Nephron (organoid): ENCODE measurements at regions not wholly inside any gene's neighbourhood (a gene's known extent, or its start where the extent isn't known, plus 50 kb on each side); places are given as distances from the start of the nearest gene placed in this dataset.

ENCODE experiments used
- H3K27ac Mint-ChIP-seq, 3 experiments: 2 replicates each; pipeline ENCODE4 v1.8.0; 2020; ENCODE audit warnings: mixed read lengths in 3 of 3, mild to moderate bottlenecking in 2 of 3, moderate library complexity in 1 of 3
- H3K27me3 Mint-ChIP-seq: 2 replicates; pipeline ENCODE4 v1.8.0; 2021; ENCODE audit warnings: low read depth, mild to moderate bottlenecking, moderate library complexity, mixed read lengths
- H3K36me3 Mint-ChIP-seq: 2 replicates; pipeline ENCODE4 v1.8.0; 2020; ENCODE audit warnings: low read depth, mixed read lengths
- H3K4me1 Mint-ChIP-seq: 2 replicates; pipeline ENCODE4 v1.8.0; 2020; ENCODE audit warnings: mixed read lengths
- H3K4me3 Mint-ChIP-seq, 3 experiments: 2 replicates each; pipeline ENCODE4 v1.8.0; 2020; ENCODE audit warnings: mild to moderate bottlenecking in 3 of 3, mixed read lengths in 3 of 3, moderate library complexity in 2 of 3
- H3K9me3 Mint-ChIP-seq: 2 replicates; pipeline ENCODE4 v1.8.0; 2020; ENCODE audit warnings: mixed read lengths
- TF ChIP-seq, protein P1 (sequence below), 3 experiments: fragments of 200-600 bp; sonication (generic); IDR thresholded peaks; one replicate each; pipeline ENCODE4 v1.5.0; 2021; ENCODE audit warnings: antibody characterized with exemption in 3 of 3; ENCODE audit not compliant: unreplicated experiment in 3 of 3

GRCh38 chr4:186854256-186854655 lies 130.6 kb upstream of the FAT1 start:
- TF ChIP-seq, protein P1, sequence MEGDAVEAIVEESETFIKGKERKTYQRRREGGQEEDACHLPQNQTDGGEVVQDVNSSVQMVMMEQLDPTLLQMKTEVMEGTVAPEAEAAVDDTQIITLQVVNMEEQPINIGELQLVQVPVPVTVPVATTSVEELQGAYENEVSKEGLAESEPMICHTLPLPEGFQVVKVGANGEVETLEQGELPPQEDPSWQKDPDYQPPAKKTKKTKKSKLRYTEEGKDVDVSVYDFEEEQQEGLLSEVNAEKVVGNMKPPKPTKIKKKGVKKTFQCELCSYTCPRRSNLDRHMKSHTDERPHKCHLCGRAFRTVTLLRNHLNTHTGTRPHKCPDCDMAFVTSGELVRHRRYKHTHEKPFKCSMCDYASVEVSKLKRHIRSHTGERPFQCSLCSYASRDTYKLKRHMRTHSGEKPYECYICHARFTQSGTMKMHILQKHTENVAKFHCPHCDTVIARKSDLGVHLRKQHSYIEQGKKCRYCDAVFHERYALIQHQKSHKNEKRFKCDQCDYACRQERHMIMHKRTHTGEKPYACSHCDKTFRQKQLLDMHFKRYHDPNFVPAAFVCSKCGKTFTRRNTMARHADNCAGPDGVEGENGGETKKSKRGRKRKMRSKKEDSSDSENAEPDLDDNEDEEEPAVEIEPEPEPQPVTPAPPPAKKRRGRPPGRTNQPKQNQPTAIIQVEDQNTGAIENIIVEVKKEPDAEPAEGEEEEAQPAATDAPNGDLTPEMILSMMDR (IDR thresholded peaks at IDR 0.05; ENCODE audit: unreplicated experiment in 3 of 3) = no peak
- Mint-ChIP-seq H3K36me3 (peaks cover 12% of the 10 kb centered on the region), H3K4me1 (peaks cover 10% of the 10 kb centered on the region), H3K4me3 (no peak overlapping the region), H3K9me3 (peaks cover 20% of the 10 kb centered on the region), H3K27me3 (no peaks in the 10 kb centered on the region), H3K27ac (no peak overlapping the region)

DNA sequence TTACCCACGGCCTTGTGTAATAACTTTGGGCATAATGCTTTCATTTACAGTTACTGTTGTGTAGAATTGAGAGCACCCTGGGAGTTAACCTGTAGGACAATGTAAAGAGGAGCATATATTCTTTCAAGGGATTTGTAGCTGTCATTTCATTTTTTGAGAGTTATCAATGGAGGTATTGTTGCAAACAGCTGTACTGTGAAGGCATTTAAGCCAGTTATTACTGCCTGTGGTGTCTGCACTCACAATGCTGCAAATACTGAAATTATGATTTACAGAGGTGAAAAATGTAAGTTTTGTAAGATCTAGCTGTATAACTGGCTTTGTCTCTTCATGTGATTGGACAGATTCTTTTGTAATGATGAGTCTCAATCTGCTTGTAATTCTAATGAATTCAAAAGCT lies 131.5 kb upstream of the FAT1 start:
- TF ChIP-seq, protein P1 (IDR thresholded peaks at IDR 0.05; ENCODE audit: unreplicated experiment in 3 of 3) = no peak
- Mint-ChIP-seq H3K27me3 (no peaks in the 10 kb centered on the region), H3K4me1 (peaks cover 10% of the 10 kb centered on the region), H3K36me3 (peaks cover 12% of the 10 kb centered on the region), H3K27ac (no peak overlapping the region), H3K4me3 (no peak overlapping the region), H3K9me3 (peaks cover 15% of the 10 kb centered on the region)

- H3K27me3 Mint-ChIP-seq = no peaks in the 10 kb centered on the region
- no peak overlapping the region for H3K4me3 Mint-ChIP-seq
- TF ChIP-seq, protein P1 (IDR thresholded peaks at IDR 0.05; ENCODE audit: unreplicated experiment in 3 of 3) = no peak
- no peaks in the 10 kb centered on the region for H3K9me3 Mint-ChIP-seq
- peaks cover 10% of the 10 kb centered on the region for H3K4me1 Mint-ChIP-seq
- no peak overlapping the region for H3K27ac Mint-ChIP-seq
- H3K36me3 Mint-ChIP-seq = no peaks in the 10 kb centered on the region
Observed at GRCh38 chr4:186857793-186858192, 134.1 kb upstream of the FAT1 start.

DNA sequence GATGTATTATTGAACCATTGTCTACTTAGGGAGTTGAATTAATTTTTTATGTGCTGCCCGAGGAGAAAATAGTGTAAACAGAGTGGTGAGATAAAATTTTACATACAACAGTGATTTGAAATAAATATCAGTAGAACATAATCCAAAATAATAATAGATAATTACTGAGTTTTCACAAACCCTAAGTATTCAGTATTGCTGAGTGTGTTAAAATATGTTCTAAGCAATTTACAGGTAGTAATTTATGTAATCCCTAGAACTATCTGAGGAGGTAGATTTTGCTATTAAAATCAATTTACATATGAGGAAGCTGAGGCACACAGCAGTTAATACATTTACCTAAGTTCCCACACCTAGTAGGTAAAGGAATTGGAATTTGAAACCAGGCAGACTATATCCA lies 134.7 kb upstream of the FAT1 start:
- TF ChIP-seq, protein P1 (IDR thresholded peaks at IDR 0.05; ENCODE audit: unreplicated experiment in 3 of 3) = no peak
- no peaks in the 10 kb centered on the region for H3K27me3 Mint-ChIP-seq
- H3K4me1 Mint-ChIP-seq = peaks cover 10% of the 10 kb centered on the region
- no peak overlapping the region for H3K27ac Mint-ChIP-seq
- no peaks in the 10 kb centered on the region for H3K9me3 Mint-ChIP-seq
- no peaks in the 10 kb centered on the region for H3K36me3 Mint-ChIP-seq
- no peak overlapping the region for H3K4me3 Mint-ChIP-seq

DNA sequence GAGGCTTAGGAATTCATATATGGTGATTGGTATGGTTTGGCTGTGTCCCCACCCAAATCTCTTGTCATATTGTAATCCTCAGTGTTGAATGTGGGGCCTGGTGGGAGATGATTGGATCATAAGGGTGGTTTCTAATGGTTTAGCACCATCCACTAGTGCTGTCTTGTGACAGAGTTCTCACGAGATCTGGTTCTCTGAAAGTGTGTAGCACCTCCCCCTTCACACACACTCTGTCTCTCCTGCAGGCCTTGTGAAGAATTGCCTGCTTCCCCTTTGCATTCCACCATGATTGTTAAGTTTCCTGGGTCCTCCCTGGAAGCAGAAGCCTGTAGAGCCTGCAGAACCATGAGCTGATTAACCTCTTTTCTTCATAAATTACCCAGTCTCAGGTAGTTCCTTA lies 135.8 kb upstream of the FAT1 start:
- Mint-ChIP-seq H3K36me3 (no peaks in the 10 kb centered on the region), H3K27me3 (no peaks in the 10 kb centered on the region), H3K9me3 (peaks cover 3% of the 10 kb centered on the region), H3K27ac (no peak overlapping the region), H3K4me1 (peaks cover 6% of the 10 kb centered on the region), H3K4me3 (no peak overlapping the region)
- TF ChIP-seq, protein P1 (IDR thresholded peaks at IDR 0.05; ENCODE audit: unreplicated experiment in 3 of 3) = no peak

- no peaks in the 10 kb centered on the region for H3K4me1 Mint-ChIP-seq
- H3K27me3 Mint-ChIP-seq = no peaks in the 10 kb centered on the region
- no peak overlapping the region for H3K4me3 Mint-ChIP-seq
- H3K36me3 Mint-ChIP-seq = no peaks in the 10 kb centered on the region
- H3K9me3 Mint-ChIP-seq = peaks cover 7% of the 10 kb centered on the region
- no peak overlapping the region for H3K27ac Mint-ChIP-seq
- TF ChIP-seq, protein P1 (IDR thresholded peaks at IDR 0.05; ENCODE audit: unreplicated experiment in 3 of 3) = no peak
Observed at GRCh38 chr4:186861317-186861716, 137.7 kb upstream of the FAT1 start.
